ENCODE measurements at regions not wholly inside any gene's neighbourhood (a gene's known extent, or its start where the extent isn't known, plus 50 kb on each side); places are given as distances from the start of the nearest gene placed in this dataset.

GRCh38 chr15:95086531-95087252 is 855.3 kb downstream of the MCTP2 start:
- TF ChIP-seq, protein P1, sequence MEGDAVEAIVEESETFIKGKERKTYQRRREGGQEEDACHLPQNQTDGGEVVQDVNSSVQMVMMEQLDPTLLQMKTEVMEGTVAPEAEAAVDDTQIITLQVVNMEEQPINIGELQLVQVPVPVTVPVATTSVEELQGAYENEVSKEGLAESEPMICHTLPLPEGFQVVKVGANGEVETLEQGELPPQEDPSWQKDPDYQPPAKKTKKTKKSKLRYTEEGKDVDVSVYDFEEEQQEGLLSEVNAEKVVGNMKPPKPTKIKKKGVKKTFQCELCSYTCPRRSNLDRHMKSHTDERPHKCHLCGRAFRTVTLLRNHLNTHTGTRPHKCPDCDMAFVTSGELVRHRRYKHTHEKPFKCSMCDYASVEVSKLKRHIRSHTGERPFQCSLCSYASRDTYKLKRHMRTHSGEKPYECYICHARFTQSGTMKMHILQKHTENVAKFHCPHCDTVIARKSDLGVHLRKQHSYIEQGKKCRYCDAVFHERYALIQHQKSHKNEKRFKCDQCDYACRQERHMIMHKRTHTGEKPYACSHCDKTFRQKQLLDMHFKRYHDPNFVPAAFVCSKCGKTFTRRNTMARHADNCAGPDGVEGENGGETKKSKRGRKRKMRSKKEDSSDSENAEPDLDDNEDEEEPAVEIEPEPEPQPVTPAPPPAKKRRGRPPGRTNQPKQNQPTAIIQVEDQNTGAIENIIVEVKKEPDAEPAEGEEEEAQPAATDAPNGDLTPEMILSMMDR (conservative IDR thresholded peaks at IDR 0.05 in 1 of 2, IDR thresholded peaks at IDR 0.05 in 1 of 2; ENCODE audit: extremely low read depth in 1 of 2, insufficient read depth in 1 of 2, low read depth in 1 of 2, low read length in 2 of 2), result no peak
- TF ChIP-seq EZH2 (IDR thresholded peaks at IDR 0.05; ENCODE audit: borderline replicate concordance, low read length), result no peak
